ENCODE measurements at regions not wholly inside any gene's neighbourhood (a gene's known extent, or its start where the extent isn't known, plus 50 kb on each side); places are given as distances from the start of the nearest gene placed in this dataset.
"Not testable (repeated sequence)": the region's sequence is repeated elsewhere in the genome, so short reads cannot be mapped to it uniquely, and the experiment has no call there.

GRCh38 chr16:29094325-29094724 is 109.5 kb downstream of the LAT start:
- in situ Hi-C loops (cut with MboI; ENCODE audit: low pct_unique_long_range_greater_than_20kb, low sequenced_read_pairs), result not testable (repeated sequence)

DNA sequence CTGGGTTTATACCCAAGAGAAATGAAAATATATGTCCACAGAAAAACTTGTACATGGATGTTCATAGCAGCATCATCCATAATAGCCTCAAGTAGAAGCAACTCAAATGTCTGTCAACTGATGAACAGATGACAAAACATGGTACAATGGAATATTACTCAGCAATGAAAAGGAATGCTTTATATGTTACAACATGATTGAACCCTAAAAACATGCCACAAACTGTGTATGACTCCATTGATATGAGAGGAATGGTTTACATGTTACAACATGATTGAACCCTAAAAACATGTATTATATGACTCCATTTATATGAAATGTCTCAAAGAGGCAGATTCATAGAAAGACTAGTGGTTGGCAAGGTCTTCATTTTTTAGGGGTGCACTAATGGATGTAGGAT is 104.8 kb downstream of the LAT start:
- DNase-seq; in situ Hi-C loops (cut with MboI; ENCODE audit: low pct_unique_long_range_greater_than_20kb, low sequenced_read_pairs): not testable (repeated sequence)

More at GRCh38 chr16:29094325-29094724, 109.5 kb downstream of the LAT start:
- DNase-seq, result not testable (repeated sequence)

GRCh38 chr16:29087673-29088072 is 102.8 kb downstream of the LAT start:
- DNase-seq; in situ Hi-C loops (cut with MboI; ENCODE audit: low pct_unique_long_range_greater_than_20kb, low sequenced_read_pairs): not testable (repeated sequence)

- DNase-seq; in situ Hi-C loops (cut with MboI; ENCODE audit: low pct_unique_long_range_greater_than_20kb, low sequenced_read_pairs): not testable (repeated sequence)
Observed at GRCh38 chr16:29081829-29082639, 97.2 kb downstream of the LAT start.

DNA sequence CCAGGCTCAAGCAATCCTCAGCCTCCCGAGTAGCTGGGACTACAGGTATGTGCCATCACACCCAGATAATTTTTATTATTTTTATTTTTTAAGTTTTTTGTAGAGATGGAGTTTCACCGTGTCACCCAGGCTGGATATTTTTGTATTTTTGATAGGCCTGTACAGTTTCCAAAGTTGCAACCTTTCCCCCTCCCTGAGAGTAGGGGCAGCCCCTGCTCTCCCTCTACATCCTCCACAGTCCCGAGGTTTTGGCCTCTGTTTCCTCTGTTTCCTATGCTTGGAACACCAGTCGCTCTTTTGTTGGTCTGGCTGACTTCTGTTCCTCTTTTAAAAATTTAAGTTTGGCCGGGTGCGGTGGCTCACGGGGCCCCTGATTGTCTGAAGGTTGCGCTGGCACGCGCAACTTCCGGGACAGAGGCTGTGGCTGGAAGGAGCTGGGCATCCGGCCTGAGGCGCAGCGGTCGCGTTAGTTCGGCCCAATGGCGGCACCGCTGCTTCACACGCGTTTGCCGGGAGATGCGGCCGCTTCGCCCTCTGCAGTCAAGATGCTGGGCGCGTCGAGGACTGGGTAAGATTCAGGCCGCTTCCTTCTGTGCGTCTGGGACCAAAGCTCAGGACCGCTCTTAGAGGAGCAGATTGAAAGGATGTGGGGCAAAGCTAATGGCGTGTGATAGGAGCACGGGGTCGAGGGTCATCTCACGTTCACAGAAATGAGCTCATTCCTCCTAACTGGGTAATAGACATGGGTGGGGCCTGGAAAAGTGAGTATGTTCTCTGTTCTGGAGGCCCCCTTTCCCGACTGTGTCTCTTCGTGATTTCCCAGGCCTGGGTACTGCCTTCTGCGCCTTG is 89.9 kb downstream of the LAT start:
- DNase-seq, result peak; percentile 76
- in situ Hi-C loops (cut with MboI; ENCODE audit: low pct_unique_long_range_greater_than_20kb, low sequenced_read_pairs), result not testable (repeated sequence)

GRCh38 chr16:29062235-29062634 is 77.4 kb downstream of the LAT start:
- DNase-seq; in situ Hi-C loops (cut with MboI; ENCODE audit: low pct_unique_long_range_greater_than_20kb, low sequenced_read_pairs): not testable (repeated sequence)

- DNase-seq; in situ Hi-C loops (cut with MboI; ENCODE audit: low pct_unique_long_range_greater_than_20kb, low sequenced_read_pairs): not testable (repeated sequence)
Observed at GRCh38 chr16:29061467-29061921, 76.6 kb downstream of the LAT start.

- DNase-seq; in situ Hi-C loops (cut with MboI; ENCODE audit: low pct_unique_long_range_greater_than_20kb, low sequenced_read_pairs): not testable (repeated sequence)
Observed at GRCh38 chr16:29060022-29060810, 75.4 kb downstream of the LAT start.

- in situ Hi-C loops (cut with MboI; ENCODE audit: low pct_unique_long_range_greater_than_20kb, low sequenced_read_pairs); DNase-seq: not testable (repeated sequence)
Observed at GRCh38 chr16:29059575-29059974, 74.7 kb downstream of the LAT start.
